ENCODE measurements at regions not wholly inside any gene's neighbourhood (a gene's known extent, or its start where the extent isn't known, plus 50 kb on each side); places are given as distances from the start of the nearest gene placed in this dataset.

DNA sequence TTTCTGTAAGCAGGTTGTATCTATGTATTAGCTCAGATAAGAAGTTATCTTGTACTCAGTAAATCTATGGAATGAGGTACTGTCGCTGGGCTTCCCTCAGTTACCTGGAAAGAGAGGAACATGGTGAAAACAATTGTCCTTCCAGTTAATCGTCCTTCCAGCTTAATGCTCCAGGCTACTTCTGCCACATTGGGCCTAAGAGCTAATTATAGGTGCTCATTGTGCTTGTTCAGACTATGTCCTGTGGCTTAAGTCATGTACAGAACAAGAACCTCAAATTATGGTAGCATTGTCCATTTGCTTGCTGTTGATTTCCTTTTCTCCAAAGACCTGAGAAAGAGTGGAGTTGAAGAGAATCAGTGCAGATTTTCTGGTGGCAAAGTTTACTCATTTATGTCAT is 86.1 kb upstream of the MBL2 start:
- H3K79me2 ChIP-seq (ENCODE audit: control insufficient read depth, insufficient read depth, low read length, unreplicated experiment): no peaks in the 10 kb centered on the region
- no peak overlapping the region for H2AFZ ChIP-seq (ENCODE audit: low read length, unreplicated experiment)
- no peaks in the 10 kb centered on the region for H3K27me3 ChIP-seq (ENCODE audit: insufficient read depth, low read length)
- no peaks in the 10 kb centered on the region for H3K4me1 ChIP-seq (ENCODE audit: control insufficient read depth, insufficient read depth, low read length, unreplicated experiment)
- H3K27ac ChIP-seq (ENCODE audit: low read depth, low read length): no peak overlapping the region
- H3K4me3 ChIP-seq (ENCODE audit: low read depth, low read length): no peak overlapping the region
- no peaks in the 10 kb centered on the region for H3K36me3 ChIP-seq (ENCODE audit: insufficient read depth, low read length)

DNA sequence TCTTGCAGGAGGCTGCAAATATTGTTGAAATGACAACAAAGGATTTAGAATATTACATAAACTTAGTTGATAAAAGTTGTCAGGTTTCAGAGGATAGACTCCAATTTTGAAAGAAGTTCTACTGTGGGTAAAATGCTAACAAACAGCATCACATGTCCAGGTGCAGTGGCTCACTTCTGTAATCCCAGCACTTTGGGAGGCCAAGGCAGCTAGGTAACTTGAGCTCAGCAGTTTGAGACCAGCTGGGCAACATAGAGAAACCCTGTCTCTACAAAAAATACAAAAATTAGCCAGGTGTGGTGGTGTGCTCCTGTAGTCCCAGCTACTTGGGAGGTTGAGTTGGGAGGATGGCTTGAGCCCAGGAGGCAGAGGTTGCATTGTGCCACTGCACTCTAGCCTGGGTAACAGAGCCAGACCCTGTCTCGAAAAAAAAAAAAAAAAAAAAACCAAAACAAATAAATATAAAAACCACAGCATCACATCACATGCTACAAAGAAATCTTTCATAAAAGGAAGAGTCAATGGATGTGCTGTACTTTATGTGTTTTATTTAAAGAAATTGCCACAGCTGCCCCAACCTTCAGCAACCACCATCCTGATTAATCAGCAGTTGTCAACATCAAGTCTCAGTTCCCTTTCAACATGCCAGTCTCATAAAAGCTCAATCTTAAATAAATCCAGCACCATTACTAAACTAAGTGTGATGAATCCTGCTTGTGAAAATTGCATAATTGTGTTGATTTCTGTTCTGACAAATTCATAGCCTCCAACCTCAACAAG is 83.2 kb upstream of the MBL2 start:
- Histone ChIP-seq H3K4me3 (ENCODE audit: low read depth, low read length) (no peak overlapping the region), H3K27ac (ENCODE audit: low read depth, low read length) (no peak overlapping the region), H3K36me3 (ENCODE audit: insufficient read depth, low read length) (no peaks in the 10 kb centered on the region), H3K4me1 (ENCODE audit: control insufficient read depth, insufficient read depth, low read length, unreplicated experiment) (no peaks in the 10 kb centered on the region), H2AFZ (ENCODE audit: low read length, unreplicated experiment) (no peak overlapping the region), H3K79me2 (ENCODE audit: control insufficient read depth, insufficient read depth, low read length, unreplicated experiment) (no peaks in the 10 kb centered on the region), H3K27me3 (ENCODE audit: insufficient read depth, low read length) (no peaks in the 10 kb centered on the region)

DNA sequence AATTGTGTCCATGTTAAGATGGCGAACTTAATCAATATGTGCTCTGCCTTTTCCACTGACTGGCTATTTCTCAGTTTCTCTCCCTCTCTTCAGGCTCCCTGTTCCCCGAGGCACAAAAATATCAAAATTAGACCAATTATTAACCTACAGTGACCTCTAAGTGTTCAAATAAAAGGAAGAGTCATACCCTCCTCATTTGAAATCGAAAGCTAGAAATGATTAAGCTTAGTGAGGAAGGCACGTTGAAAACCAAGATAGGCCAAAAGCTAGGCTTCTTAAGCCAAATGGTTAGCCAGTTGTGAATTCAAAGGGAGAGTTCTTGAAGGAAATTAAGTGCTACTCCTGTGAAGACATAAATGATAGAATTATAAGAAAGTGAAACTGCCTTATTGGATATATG is 81.1 kb upstream of the MBL2 start:
- H3K36me3 ChIP-seq (ENCODE audit: insufficient read depth, low read length): no peaks in the 10 kb centered on the region

GRCh38 chr10:52836816-52837215 is 64.2 kb upstream of the MBL2 start:
- no peaks in the 10 kb centered on the region for H3K36me3 ChIP-seq (ENCODE audit: insufficient read depth, low read length)
- H3K27me3 ChIP-seq (ENCODE audit: insufficient read depth, low read length): no peaks in the 10 kb centered on the region
- no peak overlapping the region for H3K27ac ChIP-seq (ENCODE audit: low read depth, low read length)
- no peaks in the 10 kb centered on the region for H3K4me1 ChIP-seq (ENCODE audit: control insufficient read depth, insufficient read depth, low read length, unreplicated experiment)
- H2AFZ ChIP-seq (ENCODE audit: low read length, unreplicated experiment): no peak overlapping the region
- H3K4me3 ChIP-seq (ENCODE audit: low read depth, low read length): no peak overlapping the region
- H3K79me2 ChIP-seq (ENCODE audit: control insufficient read depth, insufficient read depth, low read length, unreplicated experiment): no peaks in the 10 kb centered on the region

More for the DNA sequence above, 81.1 kb upstream of the MBL2 start:
- no peak overlapping the region for H3K27ac ChIP-seq (ENCODE audit: low read depth, low read length)
- H3K79me2 ChIP-seq (ENCODE audit: control insufficient read depth, insufficient read depth, low read length, unreplicated experiment): no peaks in the 10 kb centered on the region
- no peak overlapping the region for H2AFZ ChIP-seq (ENCODE audit: low read length, unreplicated experiment)
- H3K4me3 ChIP-seq (ENCODE audit: low read depth, low read length): no peak overlapping the region
- no peaks in the 10 kb centered on the region for H3K27me3 ChIP-seq (ENCODE audit: insufficient read depth, low read length)
- H3K4me1 ChIP-seq (ENCODE audit: control insufficient read depth, insufficient read depth, low read length, unreplicated experiment): no peaks in the 10 kb centered on the region

All from ACC112 (cell line).